GM12872 (cell line): ENCODE measurements at regions not wholly inside any gene's neighbourhood (a gene's known extent, or its start where the extent isn't known, plus 50 kb on each side); places are given as distances from the start of the nearest gene placed in this dataset.

Experiments
- CTCF ChIP-seq: IDR thresholded peaks from 3 replicates; pipeline ENCODE4 v1.5.1; 2011; ENCODE audit warnings: low read depth, mild to moderate bottlenecking, low read length, moderate library complexity; ENCODE audit not compliant: insufficient read depth

GRCh38 chr6:10071631-10072220, 343.1 kb downstream of the TFAP2A start:
- TF ChIP-seq CTCF = no peak

DNA sequence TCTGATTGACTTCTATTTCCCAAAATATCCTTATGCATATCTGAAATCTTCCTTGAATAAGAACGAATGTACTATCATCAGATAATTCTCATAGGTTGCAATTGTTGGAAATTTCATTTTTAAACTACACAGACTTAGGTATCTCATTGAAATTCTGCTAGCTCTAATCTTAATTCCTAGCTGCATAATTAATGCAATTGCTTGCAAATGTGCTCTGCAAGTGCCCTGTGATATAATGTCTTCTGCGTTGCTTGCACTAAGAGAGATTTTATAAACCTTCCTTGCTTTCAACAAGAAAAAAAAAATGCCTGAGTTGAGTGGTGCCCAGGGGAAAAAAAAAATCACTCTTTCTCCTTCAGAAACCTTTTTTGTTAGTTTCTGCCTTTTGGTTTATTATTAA, 354.9 kb downstream of the TFAP2A start:
- TF ChIP-seq CTCF = no peak

DNA sequence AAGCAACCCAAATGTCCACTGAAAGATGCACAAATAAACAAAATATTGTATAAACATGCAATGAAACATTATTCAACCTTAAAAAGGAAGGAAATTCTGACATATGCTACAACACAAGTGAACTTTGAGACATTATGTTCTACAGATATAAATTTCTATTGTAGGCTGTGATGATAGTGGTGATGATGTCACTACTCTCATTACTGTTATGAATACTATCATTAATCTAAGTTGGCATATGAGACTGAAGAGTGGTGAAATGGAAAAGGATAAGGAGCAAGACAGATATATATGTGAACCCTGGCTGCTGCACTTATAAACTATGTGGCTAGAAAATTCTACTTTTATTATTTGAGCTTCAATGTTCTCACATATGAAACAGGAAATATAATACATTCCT, 360.2 kb downstream of the TFAP2A start:
- no peak for TF ChIP-seq CTCF

- TF ChIP-seq CTCF = no peak
These were observed 363.6 kb downstream of the TFAP2A start for GRCh38 chr6:10051283-10051682.

DNA sequence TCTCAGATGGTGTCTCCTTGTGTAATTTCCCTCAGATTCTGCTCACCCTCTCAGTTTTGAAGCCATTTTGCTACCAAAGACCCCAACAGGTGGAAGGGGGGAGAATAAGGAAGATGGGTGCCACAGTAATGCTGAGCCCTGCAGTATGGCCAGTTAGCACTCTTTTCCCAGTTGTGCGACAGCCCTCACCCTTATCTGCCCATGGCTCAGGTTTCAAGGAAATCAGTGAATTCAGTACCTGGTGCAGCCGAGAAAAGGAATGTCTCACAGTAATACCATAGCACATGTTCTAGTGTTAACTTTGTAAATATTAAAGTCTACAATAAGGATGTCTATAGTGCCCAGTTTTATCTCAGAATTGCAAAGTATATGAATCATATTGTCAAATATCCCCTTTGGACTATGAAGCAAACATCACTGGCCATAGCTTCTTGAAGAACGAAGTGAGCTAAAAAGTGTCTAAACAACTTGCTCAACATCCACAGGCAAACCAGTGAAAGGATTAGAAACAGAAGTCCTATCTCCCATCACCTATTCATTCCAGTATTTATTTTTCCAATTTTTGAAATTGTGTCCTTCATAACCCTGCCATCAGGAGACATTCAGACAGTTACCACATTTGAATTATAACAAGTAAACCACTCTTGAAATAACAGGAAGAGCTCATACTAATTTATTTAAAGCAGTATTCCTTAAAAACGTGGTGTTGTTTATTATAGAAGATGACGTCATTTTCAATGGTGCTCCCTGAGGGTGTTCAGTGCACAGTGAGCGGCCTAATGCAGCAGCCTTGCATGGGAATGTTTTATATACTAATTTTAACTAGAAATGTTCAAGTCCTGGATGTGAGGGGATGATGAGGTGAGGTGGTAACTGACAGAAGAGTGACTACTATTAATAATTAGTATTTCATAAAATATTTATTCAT, 366.2 kb downstream of the TFAP2A start:
- TF ChIP-seq CTCF = no peak

DNA sequence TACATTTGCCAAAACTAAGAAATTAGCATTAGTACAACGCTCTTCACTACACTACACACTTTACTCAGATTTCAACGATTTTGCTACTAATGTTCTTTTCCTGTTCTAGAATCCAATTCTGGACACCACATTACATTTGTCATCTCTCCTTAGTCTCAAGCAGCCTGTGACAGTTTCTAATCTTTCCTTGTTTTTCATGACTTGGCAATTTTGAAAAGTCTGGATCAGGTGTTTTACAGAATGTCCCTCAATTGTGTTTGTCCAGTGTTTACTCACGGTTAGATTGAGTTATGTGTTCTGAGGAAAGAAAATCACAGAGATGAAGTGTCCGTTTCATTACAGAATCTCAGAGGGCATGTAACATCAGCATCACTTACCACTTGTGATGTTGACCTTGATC, 372.6 kb downstream of the TFAP2A start:
- no peak for TF ChIP-seq CTCF

GRCh38 chr6:10033223-10033829, 381.5 kb downstream of the TFAP2A start:
- no peak for TF ChIP-seq CTCF
